ENCODE measurements at regions not wholly inside any gene's neighbourhood (a gene's known extent, or its start where the extent isn't known, plus 50 kb on each side); places are given as distances from the start of the nearest gene placed in this dataset.

DNA sequence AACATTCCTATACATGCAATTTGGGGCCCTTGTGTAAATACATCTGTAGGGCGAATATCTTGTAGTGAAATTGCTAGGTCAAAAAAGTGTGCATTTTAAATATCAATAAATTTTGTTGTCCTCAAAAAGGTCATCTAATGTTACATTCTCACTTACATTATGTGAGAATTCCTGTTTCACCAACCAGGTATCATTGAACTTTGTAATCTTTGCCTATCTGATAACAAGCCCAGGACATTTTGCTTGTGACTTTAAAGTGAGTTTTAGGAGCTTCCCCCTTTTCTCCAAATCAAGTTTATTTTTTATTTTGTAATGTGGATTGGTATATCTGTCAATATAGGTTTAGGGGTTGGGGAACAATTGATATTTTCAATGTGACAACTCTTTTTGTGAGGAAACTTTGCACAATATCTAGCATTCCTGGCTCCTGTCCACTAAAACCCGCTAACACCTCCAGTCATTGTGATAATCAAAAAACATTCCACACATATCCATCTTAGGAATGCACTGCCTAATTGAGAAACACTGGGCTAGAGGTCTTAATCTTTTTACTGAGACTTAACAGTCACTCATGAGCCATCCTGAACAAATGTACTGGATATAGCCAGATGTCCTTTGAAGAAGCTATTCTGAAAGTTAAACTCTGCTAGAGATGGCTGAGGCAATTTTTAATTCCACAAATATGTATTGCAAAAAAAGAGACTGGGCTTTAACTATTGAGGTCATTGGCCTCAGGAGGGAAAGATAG is 72.5 kb upstream of the SLC1A1 start:
- H2AFZ ChIP-seq (ENCODE audit: insufficient read depth, low read depth, low read length, poor library complexity, severe bottlenecking): no peak overlapping the region
- no peaks in the 10 kb centered on the region for H3K9me3 ChIP-seq (ENCODE audit: control extremely low read depth in 1 of 3, control insufficient read depth in 2 of 3, insufficient read depth in 1 of 3, low read length in 2 of 3)
- 100% methylated on average over 1 of the region's 2 CpGs for whole genome bisulfite sequencing (ENCODE audit: insufficient coverage)

More for the DNA sequence above, 72.5 kb upstream of the SLC1A1 start:
- DNase-seq (no peak), ATAC-seq (ENCODE audit: low read depth) (no peak)
- no peak overlapping the region for H3K4me3 ChIP-seq (ENCODE audit: control extremely low read depth in 1 of 5, extremely low read depth in 1 of 5, insufficient read depth in 1 of 5, low read depth in 2 of 5, low read length in 4 of 5)
- no peak overlapping the region for H3K9ac ChIP-seq (ENCODE audit: low read length)
- Mint-ChIP-seq H3K4me1 (peaks cover 2% of the 10 kb centered on the region), H3K9me3 (ENCODE audit: insufficient read depth) (no peaks in the 10 kb centered on the region), H3K4me3 (no peak overlapping the region), H3K27ac (no peak overlapping the region), H3K27me3 (peaks cover 4% of the 10 kb centered on the region)
- H3K36me3 ChIP-seq (replicated peaks in 1 of 2; ENCODE audit: control extremely low read depth in 1 of 2, control insufficient read depth in 1 of 2, extremely low read depth in 1 of 2, insufficient read depth in 2 of 2, low read length in 1 of 2): no peaks in the 10 kb centered on the region
- H4K20me1 ChIP-seq (ENCODE audit: control insufficient read depth, insufficient read depth, low read length, poor library complexity, severe bottlenecking): no peaks in the 10 kb centered on the region
- POLR2A ChIA-PET: no interaction called here
- intact Hi-C loops (cut with micrococcal nuclease): no loop called here
- CTCF ChIA-PET: no interaction called here
- H3K79me2 ChIP-seq (ENCODE audit: control insufficient read depth, insufficient read depth, low read length): no peaks in the 10 kb centered on the region
- no peaks in the 10 kb centered on the region for H3K4me1 ChIP-seq (ENCODE audit: control insufficient read depth in 2 of 2, insufficient read depth in 2 of 2, low read length in 2 of 2)
- H3K4me2 ChIP-seq (replicated peaks; ENCODE audit: low read depth, low read length, poor library complexity, severe bottlenecking): no peak overlapping the region
- H3K27me3 ChIP-seq (replicated peaks in 1 of 4; ENCODE audit: control extremely low read depth in 1 of 4, control insufficient read depth in 3 of 4, insufficient read depth in 4 of 4, low read length in 3 of 4): peaks cover 0 to 5% (median 0%) of the 10 kb centered on the region in 4 experiments
- H3K27ac ChIP-seq (ENCODE audit: low read length in 2 of 2): no peak overlapping the region
- TF ChIP-seq EZH2 (IDR thresholded peaks at IDR 0.05; ENCODE audit: borderline replicate concordance, insufficient read depth, low read depth, low read length, poor library complexity, severe bottlenecking) (no peak), CTCF (IDR thresholded peaks at IDR 0.05) (no peak)

Data from B cell (primary cell).